ENCODE measurements at regions not wholly inside any gene's neighbourhood (a gene's known extent, or its start where the extent isn't known, plus 50 kb on each side); places are given as distances from the start of the nearest gene placed in this dataset.

DNA sequence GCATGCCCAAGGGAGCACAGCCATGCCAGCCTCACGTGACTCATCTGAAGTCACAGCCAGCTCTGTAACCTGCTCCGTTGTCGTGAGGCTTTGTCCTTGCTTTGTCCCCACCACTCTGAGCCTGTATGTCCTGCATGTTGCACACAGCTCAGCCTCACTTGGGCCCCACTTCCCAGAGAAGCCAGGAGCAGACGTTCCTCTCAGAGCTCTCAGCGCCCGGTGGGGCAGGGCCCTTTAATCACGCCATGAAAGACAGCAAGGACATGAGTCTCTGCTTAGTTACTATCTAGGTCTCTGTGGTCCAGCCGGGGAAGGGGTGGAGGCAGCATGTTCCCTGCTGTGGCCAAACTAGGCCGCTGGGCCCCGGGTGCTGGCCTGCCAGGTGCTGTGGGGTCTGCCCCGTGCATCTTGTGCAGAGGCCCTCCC is 127.4 kb upstream of the FAM20C start:
- Histone ChIP-seq H3K4me1 (peaks cover 0 to 18% (median 0%) of the 10 kb centered on the region in 4 donors), H3K36me3 (no peaks in the 10 kb centered on the region), H3K9me3 (no peaks in the 10 kb centered on the region), H3K27me3 (no peaks in the 10 kb centered on the region), H3K27ac (no peak overlapping the region), H3K4me3 (no peak overlapping the region)
- 77 to 92% (median 88%) methylated on average over 8 to 11 of the region's 11 CpGs for WGBS, 5 donors
- DNase-seq = no peak
- TF ChIP-seq POLR2AphosphoS5 (IDR thresholded peaks at IDR 0.05) (no peak), POLR2A (IDR thresholded peaks at IDR 0.05) (no peak), EP300 (IDR thresholded peaks at IDR 0.05) (no peak)
- TF ChIP-seq, protein P1, sequence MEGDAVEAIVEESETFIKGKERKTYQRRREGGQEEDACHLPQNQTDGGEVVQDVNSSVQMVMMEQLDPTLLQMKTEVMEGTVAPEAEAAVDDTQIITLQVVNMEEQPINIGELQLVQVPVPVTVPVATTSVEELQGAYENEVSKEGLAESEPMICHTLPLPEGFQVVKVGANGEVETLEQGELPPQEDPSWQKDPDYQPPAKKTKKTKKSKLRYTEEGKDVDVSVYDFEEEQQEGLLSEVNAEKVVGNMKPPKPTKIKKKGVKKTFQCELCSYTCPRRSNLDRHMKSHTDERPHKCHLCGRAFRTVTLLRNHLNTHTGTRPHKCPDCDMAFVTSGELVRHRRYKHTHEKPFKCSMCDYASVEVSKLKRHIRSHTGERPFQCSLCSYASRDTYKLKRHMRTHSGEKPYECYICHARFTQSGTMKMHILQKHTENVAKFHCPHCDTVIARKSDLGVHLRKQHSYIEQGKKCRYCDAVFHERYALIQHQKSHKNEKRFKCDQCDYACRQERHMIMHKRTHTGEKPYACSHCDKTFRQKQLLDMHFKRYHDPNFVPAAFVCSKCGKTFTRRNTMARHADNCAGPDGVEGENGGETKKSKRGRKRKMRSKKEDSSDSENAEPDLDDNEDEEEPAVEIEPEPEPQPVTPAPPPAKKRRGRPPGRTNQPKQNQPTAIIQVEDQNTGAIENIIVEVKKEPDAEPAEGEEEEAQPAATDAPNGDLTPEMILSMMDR (IDR thresholded peaks at IDR 0.05) = no peak
- intact Hi-C loops (cut with DNase I; ENCODE audit: low total_unique reads) = no loop called here

DNA sequence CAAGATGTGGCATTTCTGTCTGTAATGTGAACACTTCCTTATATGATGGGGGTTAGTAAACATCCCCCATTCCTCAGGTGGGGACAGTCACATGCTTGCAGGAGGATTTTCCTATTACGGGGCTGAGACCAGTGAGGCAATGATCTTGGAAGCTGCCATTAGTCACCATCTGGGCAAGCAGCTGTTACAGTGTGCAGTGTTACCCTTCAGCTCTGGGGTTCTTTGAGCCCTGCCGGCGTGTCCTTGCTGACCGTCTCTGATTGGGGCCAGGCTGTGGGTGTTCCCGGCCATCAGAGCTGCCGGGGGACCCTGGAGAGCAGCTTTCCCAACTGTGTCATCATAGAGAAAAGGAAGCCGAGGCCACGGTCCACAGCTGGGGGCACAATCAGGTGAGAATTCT is 126.8 kb upstream of the FAM20C start:
- Histone ChIP-seq H3K27me3 (no peaks in the 10 kb centered on the region), H3K27ac (no peak overlapping the region), H3K36me3 (no peaks in the 10 kb centered on the region), H3K4me1 (peaks cover 0 to 18% (median 0%) of the 10 kb centered on the region in 4 donors), H3K4me3 (no peak overlapping the region), H3K9me3 (no peaks in the 10 kb centered on the region)
- TF ChIP-seq EP300 (IDR thresholded peaks at IDR 0.05) (no peak), POLR2AphosphoS5 (IDR thresholded peaks at IDR 0.05) (no peak), POLR2A (IDR thresholded peaks at IDR 0.05) (no peak)
- TF ChIP-seq, protein P1 (IDR thresholded peaks at IDR 0.05) = no peak
- WGBS, 5 donors = 82 to 90% (median 86%) methylated on average over 7 to 8 of the region's 8 CpGs
- no peak for DNase-seq
- intact Hi-C loops (cut with DNase I; ENCODE audit: low total_unique reads) = no loop called here

DNA sequence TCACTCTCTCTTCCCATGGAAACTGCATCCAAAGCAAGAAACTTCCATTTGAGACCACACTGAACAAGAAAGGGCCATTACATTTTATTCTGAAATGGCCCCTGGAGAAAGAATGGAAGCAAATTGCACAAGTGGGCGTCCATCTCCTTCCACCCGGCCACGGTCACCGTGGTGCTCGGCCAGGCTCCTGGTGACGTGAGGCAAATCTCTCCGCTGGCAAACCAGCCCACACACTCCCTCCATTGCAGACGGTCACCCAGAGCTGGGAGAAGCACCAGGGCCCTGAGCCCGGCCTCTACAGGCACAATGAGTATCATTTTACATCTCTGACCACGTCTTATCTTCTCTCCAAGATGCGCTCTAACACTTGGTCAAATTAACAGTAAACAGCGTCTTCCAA is 126.1 kb upstream of the FAM20C start:
- Histone ChIP-seq H3K36me3 (no peaks in the 10 kb centered on the region), H3K27ac (no peak overlapping the region), H3K27me3 (no peaks in the 10 kb centered on the region), H3K9me3 (no peaks in the 10 kb centered on the region), H3K4me3 (no peak overlapping the region), H3K4me1 (peaks cover 0 to 18% (median 0%) of the 10 kb centered on the region in 4 donors)
- intact Hi-C loops (cut with DNase I; ENCODE audit: low total_unique reads) = no loop called here
- WGBS, 5 donors = 85 to 92% (median 91%) methylated on average over 12 of the region's 12 CpGs
- DNase-seq = no peak
- TF ChIP-seq POLR2AphosphoS5 (IDR thresholded peaks at IDR 0.05) (no peak), EP300 (IDR thresholded peaks at IDR 0.05) (no peak), POLR2A (IDR thresholded peaks at IDR 0.05) (no peak)
- TF ChIP-seq, protein P1 (IDR thresholded peaks at IDR 0.05) = no peak

GRCh38 chr7:66741-67140 is 125.6 kb upstream of the FAM20C start:
- intact Hi-C loops (cut with DNase I; ENCODE audit: low total_unique reads) = no loop called here
- peaks cover 0 to 18% (median 0%) of the 10 kb centered on the region in 4 donors for H3K4me1 ChIP-seq
- WGBS, 5 donors = 93 to 96% (median 93%) methylated on average over 12 of the region's 12 CpGs
- H3K9me3 ChIP-seq = no peaks in the 10 kb centered on the region
- TF ChIP-seq, protein P1 (IDR thresholded peaks at IDR 0.05) = no peak
- H3K36me3 ChIP-seq = no peaks in the 10 kb centered on the region
- H3K4me3 ChIP-seq = no peak overlapping the region
- no peak overlapping the region for H3K27ac ChIP-seq
- no peaks in the 10 kb centered on the region for H3K27me3 ChIP-seq
- no peak for DNase-seq
